H1 (cell line): ENCODE measurements at regions not wholly inside any gene's neighbourhood (a gene's known extent, or its start where the extent isn't known, plus 50 kb on each side); places are given as distances from the start of the nearest gene placed in this dataset.

ENCODE experiments used
- CTCF ChIA-PET: fragments of 300-600 bp; sonication (Branson Sonifier 250); formaldehyde crosslinking; loops from one replicate; lab custom pipeline; 2021; ENCODE audit not compliant: partially characterized antibody; lab: Charles Lee
- POLR2A ChIA-PET: fragments of 300-600 bp; sonication (Branson Sonifier 250); formaldehyde crosslinking; loops from one replicate; lab custom pipeline; 2021; ENCODE audit warnings: inconsistent platforms; ENCODE audit not compliant: partially characterized antibody; lab: Charles Lee
- DNase-seq, 2 experiments: peaks; one replicate each; pipeline versions ENCODE4 v3.0.0 to v3.0.0-alpha.2; 2010 to 2022; ENCODE audit warnings: low spot score in 2 of 2, low read depth in 1 of 2, mixed read lengths in 1 of 2
- FAIRE-seq: peaks from 2 replicates; lab custom pipeline; 2011; peaks lifted over from hg19 to GRCh38; lab: Jason Lieb, UNC
- H2AFZ ChIP-seq: 2 replicates; pipeline ENCODE4 v1.8.1; 2012; ENCODE audit warnings: low read length, inconsistent platforms
- H2AK5ac ChIP-seq: 2 replicates; pipeline ENCODE4 v1.6.1; 2013; ENCODE audit warnings: low read depth, low read length
- H2BK120ac ChIP-seq: replicated peaks from 2 replicates; pipeline ENCODE3; 2013; ENCODE audit warnings: low read depth, low read length, inconsistent platforms
- H2BK12ac ChIP-seq: 2 replicates; pipeline ENCODE4 v1.6.1; 2013; ENCODE audit warnings: low read depth, low read length
- H2BK15ac ChIP-seq: 2 replicates; pipeline ENCODE4 v1.6.1; 2013; ENCODE audit warnings: low read length
- H2BK20ac ChIP-seq: 2 replicates; pipeline ENCODE4 v1.6.1; 2013; ENCODE audit warnings: low read length
- H2BK5ac ChIP-seq: 2 replicates; pipeline ENCODE4 v1.6.1; 2013; ENCODE audit warnings: low read depth, low read length
- H3K14ac ChIP-seq: 2 replicates; pipeline ENCODE4 v1.6.1; 2013; ENCODE audit warnings: inconsistent platforms; ENCODE audit not compliant: insufficient read length
- H3K18ac ChIP-seq: 2 replicates; pipeline ENCODE4 v1.6.1; 2013; ENCODE audit warnings: low read length; ENCODE audit errors: extremely low read depth
- H3K23ac ChIP-seq: 2 replicates; pipeline ENCODE4 v1.6.1; 2013; ENCODE audit warnings: inconsistent platforms; ENCODE audit not compliant: insufficient read length
- H3K23me2 ChIP-seq: 2 replicates; pipeline ENCODE4 v1.6.1; 2013; ENCODE audit warnings: low read depth, low read length
- H3K27ac ChIP-seq: 2 replicates; pipeline ENCODE4 v1.6.1; 2011; ENCODE audit warnings: low read depth, low read length, inconsistent platforms
- H3K27me3 ChIP-seq, 4 experiments: replicated peaks in 1 of 4; 1 replicate in 1 of 4; 2 replicates in 3 of 4; pipeline versions ENCODE4 v1.6.1 to v1.8.1; 2011 to 2013; ENCODE audit warnings: low read length in 3 of 4, mild to moderate bottlenecking in 3 of 4, inconsistent platforms in 2 of 4, mixed read lengths in 2 of 4, moderate library complexity in 1 of 4; ENCODE audit not compliant: control insufficient read depth in 3 of 4, insufficient read depth in 3 of 4; ENCODE audit errors: extremely low read depth in 1 of 4
- H3K36me3 ChIP-seq, 4 experiments: 2 replicates each; pipeline versions ENCODE4 v1.6.1 to v1.8.1; 2011 to 2013; ENCODE audit warnings: mild to moderate bottlenecking in 4 of 4, low read length in 3 of 4, moderate library complexity in 2 of 4, control low read depth in 1 of 4, inconsistent platforms in 1 of 4; ENCODE audit not compliant: insufficient read depth in 4 of 4, control insufficient read depth in 2 of 4
- H3K4ac ChIP-seq: replicated peaks from 2 replicates; pipeline ENCODE3; 2013; ENCODE audit warnings: low read length, low read depth, mixed read lengths, inconsistent platforms; ENCODE audit not compliant: insufficient read length
- H3K4me1 ChIP-seq, 4 experiments: replicated peaks in 1 of 4; 1 replicate in 1 of 4; 2 replicates in 3 of 4; pipeline versions ENCODE4 v1.6.1 to v1.8.1; 2011 to 2013; ENCODE audit warnings: low read length in 3 of 4, inconsistent platforms in 2 of 4, mixed read lengths in 1 of 4; ENCODE audit not compliant: insufficient read depth in 4 of 4, control insufficient read depth in 3 of 4
- H3K4me2 ChIP-seq, 2 experiments: 2 replicates each; pipeline versions ENCODE4 v1.6.1 to v1.8.1; 2011 to 2013; ENCODE audit warnings: low read depth in 2 of 2, low read length in 2 of 2, control low read depth in 1 of 2, inconsistent platforms in 1 of 2, mild to moderate bottlenecking in 1 of 2; ENCODE audit not compliant: insufficient read depth in 1 of 2
- H3K4me3 ChIP-seq, 4 experiments: fragments of 200-600, 300-600 bp in 1 of 4; sonication (generic), shearing (Covaris generic), sonication (Bioruptor Twin) in 1 of 4; 2 replicates each; pipeline versions ENCODE4 v1.5.1 to v1.8.1; 2011 to 2016; ENCODE audit warnings: low read length in 4 of 4, low read depth in 3 of 4, control low read depth in 2 of 4, inconsistent platforms in 2 of 4, mild to moderate bottlenecking in 2 of 4, mixed read lengths in 1 of 4, moderate library complexity in 1 of 4; ENCODE audit not compliant: insufficient read depth in 2 of 4; ENCODE audit errors: extremely low read depth in 1 of 4
- H3K56ac ChIP-seq: replicated peaks from 2 replicates; pipeline ENCODE3; 2013; ENCODE audit warnings: low read depth, mild to moderate bottlenecking, mixed read lengths, low read length, inconsistent platforms; ENCODE audit not compliant: insufficient read length
- H3K79me1 ChIP-seq: 2 replicates; pipeline ENCODE4 v1.6.1; 2013; ENCODE audit warnings: low read depth, low read length, control low read depth
- H3K79me2 ChIP-seq, 2 experiments: 2 replicates each; pipeline versions ENCODE4 v1.6.1 to v1.8.1; 2012 to 2013; ENCODE audit warnings: low read length in 2 of 2, mild to moderate bottlenecking in 2 of 2, inconsistent platforms in 1 of 2; ENCODE audit not compliant: insufficient read depth in 2 of 2, control insufficient read depth in 1 of 2
- H3K9ac ChIP-seq, 4 experiments: replicated peaks in 1 of 4; 1 replicate in 1 of 4; 2 replicates in 3 of 4; pipeline versions ENCODE4 v1.6.1 to v1.8.1; 2011 to 2013; ENCODE audit warnings: low read depth in 3 of 4, low read length in 3 of 4, control low read depth in 2 of 4, mild to moderate bottlenecking in 2 of 4, moderate library complexity in 2 of 4, inconsistent platforms in 1 of 4; ENCODE audit errors: extremely low read depth in 1 of 4
- H3K9me3 ChIP-seq, 2 experiments: 2 replicates each; pipeline versions ENCODE4 v1.6.1 to v1.8.1; 2012 to 2013; ENCODE audit warnings: mild to moderate bottlenecking in 2 of 2, moderate library complexity in 2 of 2, control low read depth in 1 of 2, inconsistent platforms in 1 of 2, low read depth in 1 of 2, low read length in 1 of 2, mixed read lengths in 1 of 2; ENCODE audit not compliant: insufficient read depth in 2 of 2
- H4K20me1 ChIP-seq, 2 experiments: replicated peaks in 1 of 2; 2 replicates each; pipeline versions ENCODE3 to v1.8.1; 2011 to 2013; ENCODE audit warnings: inconsistent platforms in 2 of 2, low read length in 2 of 2, mild to moderate bottlenecking in 1 of 2; ENCODE audit not compliant: insufficient read depth in 2 of 2, control insufficient read depth in 1 of 2
- H4K5ac ChIP-seq: 2 replicates; pipeline ENCODE4 v1.6.1; 2013; ENCODE audit warnings: low read length, low read depth, mixed read lengths, inconsistent platforms; ENCODE audit not compliant: insufficient read length
- H4K8ac ChIP-seq: 2 replicates; pipeline ENCODE4 v1.8.0; 2013; ENCODE audit warnings: mild to moderate bottlenecking, moderate library complexity, low read length, inconsistent platforms; ENCODE audit not compliant: insufficient read depth; ENCODE audit errors: extremely low read depth
- H4K91ac ChIP-seq: replicated peaks from 2 replicates; pipeline ENCODE3; 2013; ENCODE audit warnings: low read length, mixed read lengths, inconsistent platforms; ENCODE audit not compliant: insufficient read length
- ATF2 ChIP-seq: IDR thresholded peaks from 2 replicates; pipeline ENCODE4 v1.6.1; 2012; ENCODE audit warnings: low read length, inconsistent platforms
- E2F6 ChIP-seq: IDR thresholded peaks from 2 replicates; pipeline ENCODE4 v1.6.1; 2012; ENCODE audit warnings: inconsistent platforms
- HDAC2 ChIP-seq, 2 experiments: fragments of 300-600 bp in 1 of 2; sonication (generic) in 1 of 2; IDR thresholded peaks; 2 replicates each; pipeline ENCODE4 v1.6.1; 2011 to 2012; ENCODE audit warnings: low read depth in 2 of 2, low read length in 2 of 2, mild to moderate bottlenecking in 2 of 2, moderate library complexity in 2 of 2, borderline replicate concordance in 1 of 2, inconsistent platforms in 1 of 2
- NANOG ChIP-seq: IDR thresholded peaks from 2 replicates; pipeline ENCODE4 v1.6.1; 2011; ENCODE audit warnings: low read length, low read depth, mild to moderate bottlenecking, inconsistent platforms; ENCODE audit not compliant: insufficient read depth, poor library complexity, severe bottlenecking
- POLR2AphosphoS5 ChIP-seq: IDR thresholded peaks from 2 replicates; pipeline ENCODE4 v1.6.1; 2011; ENCODE audit warnings: low read depth, low read length
- SIRT6 ChIP-seq: IDR thresholded peaks from one replicate; pipeline ENCODE4 v1.7.1; 2012; ENCODE audit warnings: low read length, inconsistent platforms
- ZNF274 ChIP-seq: IDR thresholded peaks from 2 replicates; pipeline ENCODE4 v1.7.0; 2012; ENCODE audit warnings: low read length, borderline replicate concordance; ENCODE audit errors: extremely low read depth
- WGBS, 2 experiments: shearing (Covaris generic) in 1 of 2; methylation state at CpG; one replicate each; pipeline versions ENCODE4 v1.1.6 to v1.1.7; 2013 to 2015; ENCODE audit warnings: low lambda C conversion rate in 2 of 2, mixed read lengths in 2 of 2, inconsistent platforms in 1 of 2, low coverage in 1 of 2, missing lambda C conversion rate in 1 of 2; ENCODE audit not compliant: insufficient replicate concordance in 2 of 2, insufficient coverage in 1 of 2, insufficient read length in 1 of 2; ENCODE audit errors: extremely low coverage in 1 of 2, missing lambda C conversion rate in 1 of 2; 5-methylcytosine and 5-hydroxymethylcytosine counted together

GRCh38 chr1:196070940-196071339 is 537.3 kb downstream of the KCNT2 start:
- Histone ChIP-seq H4K8ac (no peak overlapping the region), H3K9ac (no peak overlapping the region), H3K18ac (no peak overlapping the region), H3K79me2 (no peaks in the 10 kb centered on the region), H2BK120ac (no peak overlapping the region), H2BK15ac (no peak overlapping the region), H3K27ac (no peak overlapping the region), H3K36me3 (no peaks in the 10 kb centered on the region), H2AFZ (no peak overlapping the region), H3K79me1 (no peaks in the 10 kb centered on the region), H4K91ac (no peak overlapping the region), H3K4ac (no peak overlapping the region), H2BK20ac (no peak overlapping the region), H4K5ac (no peak overlapping the region), H3K23me2 (no peaks in the 10 kb centered on the region), H3K4me2 (no peak overlapping the region), H3K9me3 (no peaks in the 10 kb centered on the region), H3K23ac (no peak overlapping the region), H3K27me3 (no peaks in the 10 kb centered on the region), H2AK5ac (no peak overlapping the region), H3K4me1 (no peaks in the 10 kb centered on the region), H4K20me1 (no peaks in the 10 kb centered on the region), H3K4me3 (no peak overlapping the region), H3K56ac (no peak overlapping the region), H2BK12ac (no peak overlapping the region), H2BK5ac (no peak overlapping the region), H3K14ac (no peak overlapping the region)
- no peak for DNase-seq
- no peak for FAIRE-seq
- 75% methylated on average over 2 of the region's 2 CpGs; no CpG with 5 or more reads in 1 of the 2 experiments for WGBS, 2 experiments
- ChIA-PET CTCF (interaction anchor here (0.5 to 1.4 kb wide), 3 partner anchors 20 to 490 kb away, joined by 3 to 5 read pairs (median 3); no protein-coding TSS in a partner anchor), POLR2A (no interaction called here)
- TF ChIP-seq E2F6 = no peak
- TF ChIP-seq ZNF274 = no peak
- TF ChIP-seq NANOG = no peak
- TF ChIP-seq SIRT6 = no peak
- no peak for TF ChIP-seq POLR2AphosphoS5
- no peak for TF ChIP-seq HDAC2 (IDR thresholded peaks at IDR 0.05; ENCODE audit: borderline replicate concordance in 1 of 2, low read depth in 2 of 2, low read length in 2 of 2)
- TF ChIP-seq ATF2 = no peak
